MM.1S (cell line): ENCODE measurements at regions not wholly inside any gene's neighbourhood (a gene's known extent, or its start where the extent isn't known, plus 50 kb on each side); places are given as distances from the start of the nearest gene placed in this dataset.

Experiments used
- DNase-seq: peaks from one replicate; pipeline ENCODE4 v3.0.0-alpha.2; 2015
- H2AFZ ChIP-seq: fragments of 300-600 bp; sonication (generic); 2 replicates; pipeline ENCODE4 v1.6.0; 2016; ENCODE audit warnings: antibody characterized with exemption, low read length
- H3F3A ChIP-seq: fragments of 300-600 bp; sonication (generic); 2 replicates; pipeline ENCODE4 v1.6.1; 2016; ENCODE audit warnings: mild to moderate bottlenecking, antibody characterized with exemption, low read length, moderate library complexity, mixed read lengths; ENCODE audit not compliant: insufficient read depth
- H3K27ac ChIP-seq: fragments of 300-600 bp; sonication (generic); 2 replicates; pipeline ENCODE4 v1.5.1; 2016; ENCODE audit warnings: mild to moderate bottlenecking, low read length
- H3K27me3 ChIP-seq: fragments of 300-600 bp; sonication (generic); replicated peaks from 2 replicates; pipeline ENCODE4 v1.6.0; 2016; ENCODE audit warnings: low read length; ENCODE audit not compliant: insufficient read depth
- H3K36me3 ChIP-seq: fragments of 300-600 bp; sonication (generic); replicated peaks from 2 replicates; pipeline ENCODE4 v1.6.1; 2016; ENCODE audit warnings: mild to moderate bottlenecking, low read length, mixed read lengths; ENCODE audit not compliant: insufficient read depth
- H3K4me1 ChIP-seq: fragments of 300-600 bp; sonication (generic); 2 replicates; pipeline ENCODE4 v1.6.1; 2016; ENCODE audit warnings: low read length, mixed read lengths
- H3K4me2 ChIP-seq: fragments of 300-600 bp; sonication (generic); 2 replicates; pipeline ENCODE4 v1.6.0; 2016; ENCODE audit warnings: low read depth, low read length
- H3K4me3 ChIP-seq: fragments of 300-600 bp; sonication (generic); 2 replicates; pipeline ENCODE4 v1.5.1; 2016; ENCODE audit warnings: low read length, mixed read lengths
- H3K79me2 ChIP-seq: fragments of 300-600 bp; sonication (generic); 2 replicates; pipeline ENCODE4 v1.6.1; 2016; ENCODE audit warnings: mixed run types, low read length, mixed read lengths
- H3K9ac ChIP-seq: fragments of 300-600 bp; sonication (generic); 2 replicates; pipeline ENCODE4 v1.6.1; 2016; ENCODE audit warnings: low read length, mixed read lengths
- H3K9me2 ChIP-seq: fragments of 300-600 bp; sonication (generic); replicated peaks from 2 replicates; pipeline ENCODE4 v1.6.1; 2016; ENCODE audit warnings: mild to moderate bottlenecking, low read length, mixed read lengths; ENCODE audit not compliant: insufficient read depth
- H3K9me3 ChIP-seq: fragments of 300-600 bp; sonication (generic); replicated peaks from 2 replicates; pipeline ENCODE4 v1.6.1; 2016; ENCODE audit warnings: mild to moderate bottlenecking, low read length, mixed read lengths; ENCODE audit not compliant: insufficient read depth
- H4K20me1 ChIP-seq: fragments of 300-600 bp; sonication (generic); 2 replicates; pipeline ENCODE4 v1.6.1; 2016; ENCODE audit warnings: mild to moderate bottlenecking, low read length, moderate library complexity, mixed read lengths; ENCODE audit not compliant: insufficient read depth
- EZH2 ChIP-seq: fragments of 300-600 bp; sonication (generic); optimal IDR thresholded peaks from 2 replicates; pipeline ENCODE3; 2017; ENCODE audit warnings: low read depth, mild to moderate bottlenecking, antibody characterized with exemption, low read length, mixed read lengths
- EZH2phosphoT487 ChIP-seq: fragments of 300-600 bp; sonication (generic); IDR thresholded peaks from 2 replicates; pipeline ENCODE4 v1.6.1; 2018; ENCODE audit warnings: antibody characterized with exemption, low read length
- TF ChIP-seq, protein P1 (sequence below): fragments of 300-600 bp; sonication (generic); IDR thresholded peaks from 2 replicates; pipeline ENCODE4 v1.5.1; 2016; ENCODE audit warnings: antibody characterized with exemption, low read length, mixed read lengths

DNA sequence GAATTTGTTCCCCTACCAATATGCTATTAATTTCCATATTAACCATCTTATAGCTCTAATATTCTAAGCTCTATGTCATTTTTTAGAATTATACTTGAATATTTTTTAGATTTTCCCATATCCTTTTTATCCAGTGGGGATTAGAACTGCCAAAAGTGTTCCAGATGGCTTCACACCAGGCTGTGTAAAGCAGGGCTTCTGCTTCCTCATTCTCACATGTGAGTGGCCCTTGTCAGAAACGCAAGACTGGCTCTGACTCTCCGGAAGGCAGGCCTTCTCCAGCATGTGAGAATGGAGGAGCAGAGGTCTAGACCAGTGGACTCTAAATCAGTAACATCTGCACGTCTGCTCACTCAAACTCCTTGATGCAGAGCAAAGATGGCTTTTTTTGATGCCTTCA lies 650.1 kb downstream of the FGF9 start:
- Histone ChIP-seq H3K4me3 (no peak overlapping the region), H4K20me1 (no peaks in the 10 kb centered on the region), H3K9me3 (no peaks in the 10 kb centered on the region), H3K4me1 (no peaks in the 10 kb centered on the region), H3K27ac (no peak overlapping the region), H3K79me2 (no peaks in the 10 kb centered on the region), H2AFZ (no peak overlapping the region), H3F3A (no peaks in the 10 kb centered on the region), H3K4me2 (no peak overlapping the region), H3K9me2 (no peaks in the 10 kb centered on the region), H3K27me3 (no peaks in the 10 kb centered on the region), H3K36me3 (no peaks in the 10 kb centered on the region), H3K9ac (no peak overlapping the region)
- DNase-seq = no peak
- TF ChIP-seq EZH2phosphoT487 = no peak
- TF ChIP-seq EZH2 = no peak
- TF ChIP-seq, protein P1, sequence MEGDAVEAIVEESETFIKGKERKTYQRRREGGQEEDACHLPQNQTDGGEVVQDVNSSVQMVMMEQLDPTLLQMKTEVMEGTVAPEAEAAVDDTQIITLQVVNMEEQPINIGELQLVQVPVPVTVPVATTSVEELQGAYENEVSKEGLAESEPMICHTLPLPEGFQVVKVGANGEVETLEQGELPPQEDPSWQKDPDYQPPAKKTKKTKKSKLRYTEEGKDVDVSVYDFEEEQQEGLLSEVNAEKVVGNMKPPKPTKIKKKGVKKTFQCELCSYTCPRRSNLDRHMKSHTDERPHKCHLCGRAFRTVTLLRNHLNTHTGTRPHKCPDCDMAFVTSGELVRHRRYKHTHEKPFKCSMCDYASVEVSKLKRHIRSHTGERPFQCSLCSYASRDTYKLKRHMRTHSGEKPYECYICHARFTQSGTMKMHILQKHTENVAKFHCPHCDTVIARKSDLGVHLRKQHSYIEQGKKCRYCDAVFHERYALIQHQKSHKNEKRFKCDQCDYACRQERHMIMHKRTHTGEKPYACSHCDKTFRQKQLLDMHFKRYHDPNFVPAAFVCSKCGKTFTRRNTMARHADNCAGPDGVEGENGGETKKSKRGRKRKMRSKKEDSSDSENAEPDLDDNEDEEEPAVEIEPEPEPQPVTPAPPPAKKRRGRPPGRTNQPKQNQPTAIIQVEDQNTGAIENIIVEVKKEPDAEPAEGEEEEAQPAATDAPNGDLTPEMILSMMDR = no peak

DNA sequence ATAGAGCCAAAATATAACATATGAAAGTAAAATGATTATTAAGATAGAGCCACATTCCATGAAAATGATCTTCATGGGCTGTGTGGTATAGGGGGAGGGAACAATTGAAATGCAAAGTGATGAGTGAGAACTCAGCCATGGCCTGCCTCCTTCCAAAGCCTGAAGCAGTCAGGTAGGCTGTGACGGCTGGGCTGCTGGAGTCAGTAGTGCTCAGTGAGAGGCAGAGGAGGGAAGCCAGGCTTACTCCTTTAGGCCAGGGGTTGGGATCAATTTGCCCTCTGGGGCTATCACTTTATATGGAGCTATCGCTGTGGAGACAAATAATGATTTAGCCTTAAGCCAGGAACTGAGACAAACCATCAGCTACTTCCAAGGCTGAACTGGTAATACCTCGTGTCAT lies 654.9 kb downstream of the FGF9 start:
- Histone ChIP-seq H3K4me1 (no peaks in the 10 kb centered on the region), H3K27me3 (no peaks in the 10 kb centered on the region), H4K20me1 (no peaks in the 10 kb centered on the region), H3K36me3 (no peaks in the 10 kb centered on the region), H2AFZ (no peak overlapping the region), H3K4me3 (no peak overlapping the region), H3K4me2 (no peak overlapping the region), H3F3A (no peaks in the 10 kb centered on the region), H3K9me2 (no peaks in the 10 kb centered on the region), H3K9ac (no peak overlapping the region), H3K79me2 (no peaks in the 10 kb centered on the region), H3K9me3 (no peaks in the 10 kb centered on the region), H3K27ac (no peak overlapping the region)
- TF ChIP-seq EZH2 (no peak), EZH2phosphoT487 (no peak)
- TF ChIP-seq, protein P1 = no peak
- no peak for DNase-seq

DNA sequence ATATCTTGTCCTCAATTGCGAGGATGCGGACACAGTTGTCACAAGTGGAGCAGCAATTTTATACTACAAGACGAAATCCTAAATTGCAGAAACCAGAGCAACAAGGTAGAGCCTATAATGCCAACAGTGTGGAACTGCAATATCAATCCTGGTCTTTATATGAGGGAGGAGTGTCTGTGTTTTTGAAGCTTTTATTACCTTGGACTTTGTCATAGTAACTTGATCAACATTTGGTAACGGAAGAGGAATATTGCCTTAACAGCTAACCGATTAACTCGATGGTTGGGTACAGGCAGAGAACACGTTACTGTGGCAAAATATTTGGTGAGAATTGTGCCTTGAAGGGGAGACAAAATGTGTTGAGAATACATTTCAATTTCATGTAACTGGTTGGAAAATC lies 661.5 kb downstream of the FGF9 start:
- no peaks in the 10 kb centered on the region for H3K36me3 ChIP-seq
- TF ChIP-seq, protein P1 = no peak
- TF ChIP-seq EZH2 (no peak), EZH2phosphoT487 (no peak)
- no peaks in the 10 kb centered on the region for H3F3A ChIP-seq
- no peaks in the 10 kb centered on the region for H3K9me3 ChIP-seq
- no peak overlapping the region for H3K9ac ChIP-seq
- H3K4me2 ChIP-seq = no peak overlapping the region
- H3K27ac ChIP-seq = no peak overlapping the region
- no peaks in the 10 kb centered on the region for H3K4me1 ChIP-seq
- no peak for DNase-seq
- no peak overlapping the region for H3K4me3 ChIP-seq
- no peak overlapping the region for H2AFZ ChIP-seq
- no peaks in the 10 kb centered on the region for H3K27me3 ChIP-seq
- no peaks in the 10 kb centered on the region for H3K79me2 ChIP-seq
- no peaks in the 10 kb centered on the region for H4K20me1 ChIP-seq
- H3K9me2 ChIP-seq = no peaks in the 10 kb centered on the region

DNA sequence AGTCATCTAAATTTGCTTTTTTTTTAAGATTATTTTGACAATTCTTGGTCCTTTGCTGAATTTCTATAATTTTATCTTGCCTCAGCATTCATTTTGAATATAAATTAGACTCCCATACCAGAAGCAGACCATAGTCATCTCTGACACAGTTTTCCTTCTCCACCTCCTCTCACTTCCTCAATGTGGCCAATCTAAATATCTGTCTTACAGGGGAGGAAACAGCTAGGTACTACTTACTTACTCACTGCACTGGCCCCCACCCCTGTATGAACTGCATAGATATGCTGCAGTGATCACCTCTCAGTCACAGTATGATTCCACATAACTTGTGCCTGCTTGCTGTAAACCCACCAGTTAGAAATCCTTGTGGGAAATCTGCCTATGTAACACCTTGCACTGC lies 665.6 kb downstream of the FGF9 start:
- H4K20me1 ChIP-seq = no peaks in the 10 kb centered on the region
- no peaks in the 10 kb centered on the region for H3K4me1 ChIP-seq
- no peak overlapping the region for H3K4me3 ChIP-seq
- H3K27ac ChIP-seq = no peak overlapping the region
- no peak overlapping the region for H3K9ac ChIP-seq
- H3K9me3 ChIP-seq = no peaks in the 10 kb centered on the region
- DNase-seq = no peak
- H2AFZ ChIP-seq = no peak overlapping the region
- H3K27me3 ChIP-seq = no peaks in the 10 kb centered on the region
- H3F3A ChIP-seq = no peaks in the 10 kb centered on the region
- no peaks in the 10 kb centered on the region for H3K79me2 ChIP-seq
- H3K36me3 ChIP-seq = no peaks in the 10 kb centered on the region
- H3K9me2 ChIP-seq = no peaks in the 10 kb centered on the region
- H3K4me2 ChIP-seq = no peak overlapping the region
- TF ChIP-seq, protein P1 = no peak
- no peak for TF ChIP-seq EZH2phosphoT487
- no peak for TF ChIP-seq EZH2
